HepG2 (cell line): ENCODE measurements at regions not wholly inside any gene's neighbourhood (a gene's known extent, or its start where the extent isn't known, plus 50 kb on each side); places are given as distances from the start of the nearest gene placed in this dataset.
A peak's percentile ranks its signal among the peaks of the same experiment; 100 is the strongest.

ENCODE experiments used
- AGO1 ChIP-seq: fragments of 200-400 bp; formaldehyde crosslinking; IDR thresholded peaks from 2 replicates; pipeline ENCODE4 v1.6.1; 2017; ENCODE audit warnings: mild to moderate bottlenecking, low read depth, low read length, moderate library complexity; ENCODE audit not compliant: poor library complexity, severe bottlenecking
- ARID3A ChIP-seq: IDR thresholded peaks from 2 replicates; pipeline ENCODE4 v1.6.1; 2012; ENCODE audit warnings: low read depth, low read length, improper control_type of control experiment
- CHD4 ChIP-seq: fragments of 200-600 bp; sonication (generic); IDR thresholded peaks from 2 replicates; pipeline ENCODE4 v1.7.0; 2017; ENCODE audit warnings: mild to moderate bottlenecking, low read length, borderline replicate concordance
- FOXP4 ChIP-seq: sonication (generic); formaldehyde crosslinking; IDR thresholded peaks from 2 replicates; pipeline ENCODE4 v1.4.0; 2020; ENCODE audit warnings: missing genetic modification reagents
- GLMP ChIP-seq: sonication (generic); formaldehyde crosslinking; IDR thresholded peaks from 2 replicates; pipeline ENCODE4 v1.9.0; 2021; ENCODE audit warnings: missing genetic modification reagents, mild to moderate bottlenecking, borderline replicate concordance
- GPN1 ChIP-seq: sonication (generic); formaldehyde crosslinking; IDR thresholded peaks from 2 replicates; pipeline ENCODE4 v1.5.1; 2020; ENCODE audit warnings: missing genetic modification reagents, borderline replicate concordance
- HNF1B ChIP-seq: sonication (generic); formaldehyde crosslinking; IDR thresholded peaks from 2 replicates; pipeline ENCODE4 v1.5.1; 2020; ENCODE audit warnings: mild to moderate bottlenecking, moderate library complexity, missing genetic modification reagents
- HOXD1 ChIP-seq: sonication (generic); formaldehyde crosslinking; IDR thresholded peaks from 2 replicates; pipeline ENCODE4 v1.5.0; 2020; ENCODE audit warnings: missing genetic modification reagents
- KDM6A ChIP-seq: IDR thresholded peaks from 2 replicates; pipeline ENCODE4 v1.6.1; 2016; ENCODE audit warnings: low read depth
- POGK ChIP-seq: sonication (generic); formaldehyde crosslinking; conservative IDR thresholded peaks from 2 replicates; pipeline ENCODE4 v1.8.0; 2022; ENCODE audit warnings: mild to moderate bottlenecking, moderate library complexity, missing genetic modification reagents
- RELA ChIP-seq: sonication (generic); formaldehyde crosslinking; IDR thresholded peaks from 2 replicates; pipeline ENCODE4 v1.4.0; 2020; ENCODE audit warnings: missing genetic modification reagents
- YY1 ChIP-seq: IDR thresholded peaks from 2 replicates; pipeline ENCODE4 v1.6.1; 2011; ENCODE audit warnings: low read length, low read depth, moderate library complexity, mild to moderate bottlenecking; ENCODE audit not compliant: insufficient read depth, insufficient replicate concordance
- ZFP36L1 ChIP-seq: sonication (generic); formaldehyde crosslinking; IDR thresholded peaks from 2 replicates; pipeline ENCODE4 v1.8.0; 2022; ENCODE audit warnings: mild to moderate bottlenecking, missing genetic modification reagents, moderate library complexity
- ZNF225 ChIP-seq: sonication (generic); formaldehyde crosslinking; IDR thresholded peaks from 2 replicates; pipeline ENCODE4 v1.4.0; 2020; ENCODE audit warnings: mild to moderate bottlenecking, missing genetic modification reagents
- ZNF335 ChIP-seq: sonication (generic); formaldehyde crosslinking; IDR thresholded peaks from 2 replicates; pipeline ENCODE4 v1.4.0; 2020; ENCODE audit warnings: missing genetic modification reagents
- ZNF451 ChIP-seq: sonication (generic); formaldehyde crosslinking; IDR thresholded peaks from 2 replicates; pipeline ENCODE4 v1.5.0; 2020; ENCODE audit warnings: mild to moderate bottlenecking, missing genetic modification reagents
- ZNF687 ChIP-seq: sonication (generic); formaldehyde crosslinking; IDR thresholded peaks from 2 replicates; pipeline ENCODE4 v1.5.1; 2020; ENCODE audit warnings: mild to moderate bottlenecking, missing genetic modification reagents, moderate library complexity

- TF ChIP-seq FOXP4 = peak; percentile 86
- TF ChIP-seq GLMP = no peak
- no peak for TF ChIP-seq KDM6A
- no peak for TF ChIP-seq ZNF225 (CRISPR knock-in tag)
- TF ChIP-seq ZNF335 (CRISPR knock-in tag) = no peak
- TF ChIP-seq ARID3A = no peak; the same call in 1 of the 2 replicates
- no peak for TF ChIP-seq RELA (CRISPR knock-in tag)
- TF ChIP-seq CHD4 = peak; percentile 85
- no peak for TF ChIP-seq HNF1B (CRISPR knock-in tag)
- TF ChIP-seq GPN1 (CRISPR knock-in tag) = no peak
- 0 out of 2 replicates have a peak, but pooled peaks have one; percentile 40 for TF ChIP-seq ZFP36L1 (CRISPR knock-in tag)
- TF ChIP-seq AGO1 = no peak
- no peak for TF ChIP-seq ZNF687 (CRISPR knock-in tag)
- TF ChIP-seq ZNF451 (CRISPR knock-in tag) = no peak
- TF ChIP-seq POGK = peak; percentile 11; the same call in 1 of the 2 replicates
- no peak for TF ChIP-seq YY1
- no peak for TF ChIP-seq HOXD1 (CRISPR knock-in tag)
Observed at GRCh38 chr5:38163636-38164237, 94.6 kb upstream of the EGFLAM start (continued).
